ENCODE measurements at regions not wholly inside any gene's neighbourhood (a gene's known extent, or its start where the extent isn't known, plus 50 kb on each side); places are given as distances from the start of the nearest gene placed in this dataset.

GRCh38 chr16:8251727-8252126 lies 338.6 kb downstream of the TMEM114 start:
- DNase-seq (ENCODE audit: low spot score): no peak
- no peak overlapping the region for H3K4me3 Mint-ChIP-seq (ENCODE audit: unreplicated experiment)
- H3K4me1 Mint-ChIP-seq (ENCODE audit: unreplicated experiment): no peaks in the 10 kb centered on the region
- H3K27me3 Mint-ChIP-seq (ENCODE audit: unreplicated experiment): peaks cover 1% of the 10 kb centered on the region
- TF ChIP-seq, protein P1, sequence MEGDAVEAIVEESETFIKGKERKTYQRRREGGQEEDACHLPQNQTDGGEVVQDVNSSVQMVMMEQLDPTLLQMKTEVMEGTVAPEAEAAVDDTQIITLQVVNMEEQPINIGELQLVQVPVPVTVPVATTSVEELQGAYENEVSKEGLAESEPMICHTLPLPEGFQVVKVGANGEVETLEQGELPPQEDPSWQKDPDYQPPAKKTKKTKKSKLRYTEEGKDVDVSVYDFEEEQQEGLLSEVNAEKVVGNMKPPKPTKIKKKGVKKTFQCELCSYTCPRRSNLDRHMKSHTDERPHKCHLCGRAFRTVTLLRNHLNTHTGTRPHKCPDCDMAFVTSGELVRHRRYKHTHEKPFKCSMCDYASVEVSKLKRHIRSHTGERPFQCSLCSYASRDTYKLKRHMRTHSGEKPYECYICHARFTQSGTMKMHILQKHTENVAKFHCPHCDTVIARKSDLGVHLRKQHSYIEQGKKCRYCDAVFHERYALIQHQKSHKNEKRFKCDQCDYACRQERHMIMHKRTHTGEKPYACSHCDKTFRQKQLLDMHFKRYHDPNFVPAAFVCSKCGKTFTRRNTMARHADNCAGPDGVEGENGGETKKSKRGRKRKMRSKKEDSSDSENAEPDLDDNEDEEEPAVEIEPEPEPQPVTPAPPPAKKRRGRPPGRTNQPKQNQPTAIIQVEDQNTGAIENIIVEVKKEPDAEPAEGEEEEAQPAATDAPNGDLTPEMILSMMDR (IDR thresholded peaks at IDR 0.05; ENCODE audit: unreplicated experiment): no peak
- no peaks in the 10 kb centered on the region for H3K9me3 Mint-ChIP-seq (ENCODE audit: unreplicated experiment)
- H3K27ac Mint-ChIP-seq (ENCODE audit: unreplicated experiment): no peak overlapping the region
- H3K36me3 Mint-ChIP-seq (ENCODE audit: low read depth, unreplicated experiment): no peaks in the 10 kb centered on the region

DNA sequence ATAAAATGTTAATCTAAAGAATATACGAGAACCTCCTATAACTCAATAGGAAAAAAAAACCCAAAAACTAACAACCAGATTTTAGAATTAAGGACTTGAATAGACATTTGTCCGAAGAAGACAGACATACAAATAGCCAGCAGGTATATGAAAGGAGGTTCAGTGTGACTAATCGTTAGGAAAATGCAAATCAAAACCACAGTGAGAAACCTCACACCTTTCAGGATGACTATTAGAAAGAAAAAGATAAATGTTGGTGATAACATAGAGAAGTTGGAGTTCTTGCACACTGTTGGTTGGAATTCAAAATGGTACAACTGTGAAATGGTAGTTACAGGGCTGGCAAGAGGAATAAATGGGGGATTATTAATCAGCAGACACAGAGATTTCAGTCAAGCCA lies 339.0 kb downstream of the TMEM114 start:
- H3K27me3 Mint-ChIP-seq (ENCODE audit: unreplicated experiment): peaks cover 1% of the 10 kb centered on the region
- H3K27ac Mint-ChIP-seq (ENCODE audit: unreplicated experiment): no peak overlapping the region
- no peaks in the 10 kb centered on the region for H3K9me3 Mint-ChIP-seq (ENCODE audit: unreplicated experiment)
- TF ChIP-seq, protein P1 (IDR thresholded peaks at IDR 0.05; ENCODE audit: unreplicated experiment): no peak
- no peaks in the 10 kb centered on the region for H3K4me1 Mint-ChIP-seq (ENCODE audit: unreplicated experiment)
- DNase-seq (ENCODE audit: low spot score): no peak
- no peaks in the 10 kb centered on the region for H3K36me3 Mint-ChIP-seq (ENCODE audit: low read depth, unreplicated experiment)
- no peak overlapping the region for H3K4me3 Mint-ChIP-seq (ENCODE audit: unreplicated experiment)

GRCh38 chr16:8247993-8248392 lies 342.3 kb downstream of the TMEM114 start:
- no peaks in the 10 kb centered on the region for H3K9me3 Mint-ChIP-seq (ENCODE audit: unreplicated experiment)
- H3K27ac Mint-ChIP-seq (ENCODE audit: unreplicated experiment): no peak overlapping the region
- no peak for DNase-seq (ENCODE audit: low spot score)
- H3K4me3 Mint-ChIP-seq (ENCODE audit: unreplicated experiment): no peak overlapping the region
- no peaks in the 10 kb centered on the region for H3K36me3 Mint-ChIP-seq (ENCODE audit: low read depth, unreplicated experiment)
- TF ChIP-seq, protein P1 (IDR thresholded peaks at IDR 0.05; ENCODE audit: unreplicated experiment): no peak
- peaks cover 1% of the 10 kb centered on the region for H3K27me3 Mint-ChIP-seq (ENCODE audit: unreplicated experiment)
- H3K4me1 Mint-ChIP-seq (ENCODE audit: unreplicated experiment): no peaks in the 10 kb centered on the region

DNA sequence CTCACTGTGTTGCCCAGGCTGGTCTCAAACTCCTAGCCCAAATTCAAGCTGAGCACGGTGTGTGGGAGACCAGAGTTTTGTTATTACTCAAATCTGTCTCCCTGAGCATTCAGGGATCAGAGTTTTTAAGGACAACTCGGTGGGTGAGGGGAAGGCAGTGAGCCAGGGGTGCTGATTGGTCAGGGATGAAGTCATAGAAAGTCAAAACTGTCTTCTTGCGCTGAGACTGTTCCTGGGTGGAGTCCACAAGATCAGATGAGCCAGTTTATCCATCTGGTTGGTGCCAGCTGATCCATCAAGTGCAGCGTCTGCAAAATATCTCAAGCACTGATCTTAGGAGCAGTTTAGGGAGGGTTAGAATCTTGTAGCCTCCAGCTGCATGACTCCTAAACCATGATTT lies 346.3 kb downstream of the TMEM114 start:
- H3K4me3 Mint-ChIP-seq (ENCODE audit: unreplicated experiment): no peak overlapping the region
- TF ChIP-seq, protein P1 (IDR thresholded peaks at IDR 0.05; ENCODE audit: unreplicated experiment): no peak
- no peak for DNase-seq (ENCODE audit: low spot score)
- no peaks in the 10 kb centered on the region for H3K9me3 Mint-ChIP-seq (ENCODE audit: unreplicated experiment)
- no peaks in the 10 kb centered on the region for H3K36me3 Mint-ChIP-seq (ENCODE audit: low read depth, unreplicated experiment)
- no peak overlapping the region for H3K27ac Mint-ChIP-seq (ENCODE audit: unreplicated experiment)
- no peaks in the 10 kb centered on the region for H3K27me3 Mint-ChIP-seq (ENCODE audit: unreplicated experiment)
- no peaks in the 10 kb centered on the region for H3K4me1 Mint-ChIP-seq (ENCODE audit: unreplicated experiment)

GRCh38 chr16:8241408-8241807 lies 348.9 kb downstream of the TMEM114 start:
- Mint-ChIP-seq H3K4me3 (ENCODE audit: unreplicated experiment) (no peak overlapping the region), H3K4me1 (ENCODE audit: unreplicated experiment) (no peaks in the 10 kb centered on the region), H3K9me3 (ENCODE audit: unreplicated experiment) (no peaks in the 10 kb centered on the region), H3K27ac (ENCODE audit: unreplicated experiment) (no peak overlapping the region), H3K36me3 (ENCODE audit: low read depth, unreplicated experiment) (peaks cover 5% of the 10 kb centered on the region), H3K27me3 (ENCODE audit: unreplicated experiment) (no peaks in the 10 kb centered on the region)
- TF ChIP-seq, protein P1 (IDR thresholded peaks at IDR 0.05; ENCODE audit: unreplicated experiment): no peak
- DNase-seq (ENCODE audit: low spot score): no peak

Measured in endothelial cell (in vitro differentiated cells).